ENCODE measurements at regions not wholly inside any gene's neighbourhood (a gene's known extent, or its start where the extent isn't known, plus 50 kb on each side); places are given as distances from the start of the nearest gene placed in this dataset.

GRCh38 chr5:58240322-58240721 is 219.6 kb downstream of the PLK2 start:
- 86% methylated on average over 1 of the region's 3 CpGs for WGBS (ENCODE audit: insufficient coverage)
- ATAC-seq (ENCODE audit: low read depth) = no peak

GRCh38 chr5:58239731-58240130 is 220.2 kb downstream of the PLK2 start:
- Histone ChIP-seq H3K27me3 (replicated peaks in 1 of 4; ENCODE audit: control extremely low read depth in 1 of 4, control insufficient read depth in 3 of 4, insufficient read depth in 4 of 4, low read length in 3 of 4) (no peaks in the 10 kb centered on the region), H4K20me1 (ENCODE audit: control insufficient read depth, insufficient read depth, low read length, poor library complexity, severe bottlenecking) (no peaks in the 10 kb centered on the region), H3K4me3 (ENCODE audit: control extremely low read depth in 1 of 5, extremely low read depth in 1 of 5, insufficient read depth in 1 of 5, low read depth in 2 of 5, low read length in 4 of 5) (no peak overlapping the region), H2AFZ (ENCODE audit: insufficient read depth, low read depth, low read length, poor library complexity, severe bottlenecking) (no peak overlapping the region), H3K9me3 (ENCODE audit: control extremely low read depth in 1 of 3, control insufficient read depth in 2 of 3, insufficient read depth in 1 of 3, low read length in 2 of 3) (no peaks in the 10 kb centered on the region), H3K79me2 (ENCODE audit: control insufficient read depth, insufficient read depth, low read length) (no peaks in the 10 kb centered on the region), H3K4me1 (ENCODE audit: control insufficient read depth in 2 of 2, insufficient read depth in 2 of 2, low read length in 2 of 2) (peaks cover 0 to 7% of the 10 kb centered on the region in 2 donors), H3K9ac (ENCODE audit: low read length) (no peak overlapping the region), H3K4me2 (replicated peaks; ENCODE audit: low read depth, low read length, poor library complexity, severe bottlenecking) (no peak overlapping the region), H3K36me3 (replicated peaks in 1 of 2; ENCODE audit: control extremely low read depth in 1 of 2, control insufficient read depth in 1 of 2, extremely low read depth in 1 of 2, insufficient read depth in 2 of 2, low read length in 1 of 2) (no peaks in the 10 kb centered on the region), H3K27ac (ENCODE audit: low read length in 2 of 2) (no peak overlapping the region)
- no peaks in the 10 kb centered on the region for H3K27me3 Mint-ChIP-seq
- POLR2A ChIA-PET = no interaction called here
- H3K4me1 Mint-ChIP-seq = peaks cover 4% of the 10 kb centered on the region
- H3K27ac Mint-ChIP-seq = no peak overlapping the region
- ATAC-seq (ENCODE audit: low read depth) (no peak), DNase-seq (no peak)
- H3K9me3 Mint-ChIP-seq (ENCODE audit: insufficient read depth) = no peaks in the 10 kb centered on the region
- intact Hi-C loops (cut with micrococcal nuclease) = no loop called here
- CTCF ChIA-PET = no interaction called here
- no peak overlapping the region for H3K4me3 Mint-ChIP-seq
- TF ChIP-seq EZH2 (IDR thresholded peaks at IDR 0.05; ENCODE audit: borderline replicate concordance, insufficient read depth, low read depth, low read length, poor library complexity, severe bottlenecking) = no peak
- TF ChIP-seq CTCF (IDR thresholded peaks at IDR 0.05) = no peak
- WGBS (ENCODE audit: insufficient coverage) = no CpG with 5 or more reads among the region's 3 CpGs

More at GRCh38 chr5:58240322-58240721, 219.6 kb downstream of the PLK2 start:
- H3K27ac Mint-ChIP-seq = no peak overlapping the region
- no peak for DNase-seq
- no peak overlapping the region for H3K27ac ChIP-seq (ENCODE audit: low read length in 2 of 2)
- no peak overlapping the region for H2AFZ ChIP-seq (ENCODE audit: insufficient read depth, low read depth, low read length, poor library complexity, severe bottlenecking)
- H3K9ac ChIP-seq (ENCODE audit: low read length) = no peak overlapping the region
- peaks cover 4% of the 10 kb centered on the region for H3K4me1 Mint-ChIP-seq
- no peak for TF ChIP-seq CTCF (IDR thresholded peaks at IDR 0.05)
- no peak for TF ChIP-seq EZH2 (IDR thresholded peaks at IDR 0.05; ENCODE audit: borderline replicate concordance, insufficient read depth, low read depth, low read length, poor library complexity, severe bottlenecking)
- intact Hi-C loops (cut with micrococcal nuclease) = no loop called here
- no peaks in the 10 kb centered on the region for H3K27me3 ChIP-seq (replicated peaks in 1 of 4; ENCODE audit: control extremely low read depth in 1 of 4, control insufficient read depth in 3 of 4, insufficient read depth in 4 of 4, low read length in 3 of 4)
- no peaks in the 10 kb centered on the region for H4K20me1 ChIP-seq (ENCODE audit: control insufficient read depth, insufficient read depth, low read length, poor library complexity, severe bottlenecking)
- H3K79me2 ChIP-seq (ENCODE audit: control insufficient read depth, insufficient read depth, low read length) = no peaks in the 10 kb centered on the region
- CTCF ChIA-PET = no interaction called here
- no peaks in the 10 kb centered on the region for H3K9me3 Mint-ChIP-seq (ENCODE audit: insufficient read depth)
- H3K4me2 ChIP-seq (replicated peaks; ENCODE audit: low read depth, low read length, poor library complexity, severe bottlenecking) = no peak overlapping the region
- no peak overlapping the region for H3K4me3 ChIP-seq (ENCODE audit: control extremely low read depth in 1 of 5, extremely low read depth in 1 of 5, insufficient read depth in 1 of 5, low read depth in 2 of 5, low read length in 4 of 5)
- no peak overlapping the region for H3K4me3 Mint-ChIP-seq
- no peaks in the 10 kb centered on the region for H3K27me3 Mint-ChIP-seq
- no peaks in the 10 kb centered on the region for H3K36me3 ChIP-seq (replicated peaks in 1 of 2; ENCODE audit: control extremely low read depth in 1 of 2, control insufficient read depth in 1 of 2, extremely low read depth in 1 of 2, insufficient read depth in 2 of 2, low read length in 1 of 2)
- POLR2A ChIA-PET = no interaction called here
- H3K4me1 ChIP-seq (ENCODE audit: control insufficient read depth in 2 of 2, insufficient read depth in 2 of 2, low read length in 2 of 2) = peaks cover 0 to 7% of the 10 kb centered on the region in 2 donors
- H3K9me3 ChIP-seq (ENCODE audit: control extremely low read depth in 1 of 3, control insufficient read depth in 2 of 3, insufficient read depth in 1 of 3, low read length in 2 of 3) = no peaks in the 10 kb centered on the region
